HG03432 (cell line): ENCODE measurements at regions not wholly inside any gene's neighbourhood (a gene's known extent, or its start where the extent isn't known, plus 50 kb on each side); places are given as distances from the start of the nearest gene placed in this dataset.
"Not testable (repeated sequence)": the region's sequence is repeated elsewhere in the genome, so short reads cannot be mapped to it uniquely, and the experiment has no call there.

Experiments
- ATAC-seq: cut with Tn5 transposase; IDR thresholded peaks from one replicate; pipeline ENCODE4 v1.9.1; 2021; ENCODE audit warnings: mild to moderate bottlenecking, moderate library complexity; ENCODE audit not compliant: unreplicated experiment

- peak; percentile 40 for ATAC-seq
Observed at GRCh38 chr16:33583702-33584101, 124.3 kb downstream of the TP53TG3F start.

DNA sequence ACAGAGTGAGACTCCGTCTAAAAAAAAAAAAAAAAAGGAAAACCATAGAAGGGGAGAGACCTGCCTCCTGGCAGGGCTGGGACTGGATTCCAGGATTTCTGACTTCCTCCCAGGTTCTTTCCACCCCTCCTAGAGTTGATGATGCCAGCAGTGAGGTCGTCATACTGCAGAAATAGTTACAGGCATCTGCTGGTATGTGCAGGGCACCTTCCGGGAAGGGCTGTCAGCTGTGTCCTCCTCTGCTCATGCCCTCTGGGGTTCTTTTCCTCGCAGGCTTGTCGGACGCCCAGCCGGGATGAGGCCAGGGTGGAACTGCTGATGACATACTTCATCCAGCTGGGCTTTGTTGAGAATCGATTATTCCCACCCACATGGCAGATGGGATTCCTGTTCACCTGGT, 129.2 kb downstream of the TP53TG3F start:
- not testable (repeated sequence) for ATAC-seq

DNA sequence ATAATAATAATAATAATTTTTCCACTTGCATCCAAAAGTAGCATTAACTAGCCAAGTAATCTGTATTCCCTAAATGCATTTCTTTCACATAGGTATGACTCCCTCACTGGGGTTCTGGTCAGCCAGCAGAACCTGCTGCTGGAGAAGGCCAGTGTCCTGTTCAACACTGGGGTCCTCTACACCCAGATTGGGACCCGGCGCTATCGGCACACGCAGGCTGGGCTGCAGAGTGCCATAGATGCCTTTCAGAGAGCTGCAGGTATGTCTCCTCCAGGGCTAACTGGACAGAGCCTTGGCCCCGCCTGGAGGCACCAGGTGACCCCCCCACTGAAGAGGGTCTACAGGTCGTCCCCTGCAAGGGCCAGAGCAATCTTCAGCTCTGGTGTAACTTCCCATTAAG, 133.9 kb downstream of the TP53TG3F start:
- ATAC-seq: not testable (repeated sequence)

GRCh38 chr16:33595074-33595473, 135.7 kb downstream of the TP53TG3F start:
- not testable (repeated sequence) for ATAC-seq

- ATAC-seq: peak; percentile 62
Observed at GRCh38 chr16:33601029-33601428, 141.6 kb downstream of the TP53TG3F start.

GRCh38 chr16:33623535-33624077, 164.2 kb downstream of the TP53TG3F start:
- not testable (repeated sequence) for ATAC-seq

GRCh38 chr16:33628895-33629294, 169.5 kb downstream of the TP53TG3F start:
- not testable (repeated sequence) for ATAC-seq

DNA sequence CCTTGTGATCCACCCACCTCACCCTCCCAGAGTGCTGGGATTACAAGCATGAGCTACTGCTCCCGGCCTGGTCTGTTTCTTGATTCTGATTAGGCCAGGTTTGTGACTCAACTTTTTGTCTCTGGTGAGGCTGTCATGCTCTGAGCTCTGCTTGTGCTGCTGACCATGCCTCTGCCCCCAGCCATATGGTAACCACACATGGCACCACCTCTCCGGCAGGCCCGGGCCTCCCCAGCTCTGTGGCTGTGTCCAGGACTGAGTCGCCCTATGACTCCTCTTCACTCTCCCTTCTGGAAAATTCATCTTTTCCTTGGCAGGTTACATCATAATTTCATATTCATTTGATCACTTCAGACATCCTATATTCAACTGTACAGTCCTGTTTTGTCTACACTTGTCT, 172.3 kb downstream of the TP53TG3F start:
- ATAC-seq: not testable (repeated sequence)

- not testable (repeated sequence) for ATAC-seq
Observed at GRCh38 chr16:33634057-33634456, 174.6 kb downstream of the TP53TG3F start.

- not testable (repeated sequence) for ATAC-seq
Observed at GRCh38 chr16:33636760-33637159, 177.3 kb downstream of the TP53TG3F start.

GRCh38 chr16:33643270-33643669, 183.9 kb downstream of the TP53TG3F start:
- ATAC-seq: peak; percentile 95

DNA sequence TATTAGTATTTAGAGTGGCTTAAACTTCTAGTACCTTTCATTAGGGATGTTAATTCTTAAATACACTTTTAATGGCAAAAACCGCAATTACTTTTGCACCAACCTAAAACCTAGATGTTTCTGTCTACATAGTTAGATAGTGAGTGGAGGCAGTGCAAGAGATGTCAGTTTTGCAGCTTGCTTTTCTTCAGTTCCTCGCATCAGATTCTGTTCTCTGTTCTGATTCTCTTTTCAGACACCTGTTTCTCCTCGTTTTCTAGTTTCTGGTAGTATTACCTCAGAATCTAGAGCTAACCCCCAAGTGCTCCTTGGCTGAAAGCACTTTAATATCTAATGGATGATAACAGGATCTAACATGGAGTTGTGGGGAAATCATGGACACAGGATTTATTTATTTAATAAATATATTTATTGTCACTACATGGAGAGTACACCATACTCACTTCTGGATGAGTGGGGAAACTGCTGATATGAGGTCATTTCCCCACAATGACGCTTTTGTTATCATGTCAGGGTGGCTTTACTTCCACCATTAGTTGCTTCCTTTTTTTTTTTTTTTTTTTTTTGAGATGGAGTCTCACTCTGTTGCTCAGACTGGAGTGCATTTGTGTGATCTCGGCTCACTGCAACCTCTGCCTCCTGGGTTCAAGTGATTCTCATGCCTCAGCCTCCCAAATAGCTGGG, 184.4 kb downstream of the TP53TG3F start:
- peak; percentile 63 for ATAC-seq

DNA sequence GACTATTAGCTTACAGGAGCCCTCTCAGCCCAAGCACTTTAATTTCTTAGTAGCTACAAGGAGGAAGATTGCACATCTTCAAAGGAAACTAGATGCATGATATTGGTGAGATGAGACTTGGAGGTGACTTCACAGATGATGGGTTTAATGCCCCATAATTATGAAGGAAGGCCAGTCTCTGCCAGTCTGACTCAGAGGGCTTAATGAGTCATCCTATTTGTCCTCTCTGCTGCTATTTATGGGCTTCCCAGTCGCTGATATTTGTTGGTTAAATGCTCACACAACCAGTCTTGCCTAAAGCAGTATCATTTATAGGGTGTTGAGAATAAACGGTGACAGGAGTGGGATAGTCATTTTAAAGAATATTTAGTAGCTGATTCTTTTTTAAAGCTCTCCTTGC, 187.0 kb downstream of the TP53TG3F start:
- not testable (repeated sequence) for ATAC-seq

- not testable (repeated sequence) for ATAC-seq
Observed at GRCh38 chr16:33655756-33656155, 196.3 kb downstream of the TP53TG3F start.

DNA sequence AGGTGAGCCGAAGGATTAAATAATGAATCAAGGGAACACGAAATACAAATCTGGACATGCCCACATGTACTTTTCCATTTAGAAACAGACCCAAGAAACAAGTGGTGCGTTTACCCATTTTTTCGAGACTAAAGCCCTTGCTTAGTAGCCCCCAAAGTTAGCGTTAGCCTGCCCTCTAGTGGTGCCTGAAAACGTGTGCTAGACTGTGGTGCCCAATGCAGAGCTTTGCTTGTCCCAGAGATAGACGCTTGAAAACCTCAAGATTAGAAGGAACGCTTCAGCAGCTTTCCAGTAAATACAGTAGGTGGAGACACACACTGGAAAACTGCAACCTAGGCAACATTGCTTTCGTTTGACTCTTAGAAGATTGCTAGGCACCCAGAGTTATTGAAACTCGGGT, 197.0 kb downstream of the TP53TG3F start:
- peak; percentile 75 for ATAC-seq

GRCh38 chr16:33657717-33658116, 198.3 kb downstream of the TP53TG3F start:
- peak; percentile 79 for ATAC-seq

GRCh38 chr16:33680791-33681190, 221.4 kb downstream of the TP53TG3F start:
- not testable (repeated sequence) for ATAC-seq

DNA sequence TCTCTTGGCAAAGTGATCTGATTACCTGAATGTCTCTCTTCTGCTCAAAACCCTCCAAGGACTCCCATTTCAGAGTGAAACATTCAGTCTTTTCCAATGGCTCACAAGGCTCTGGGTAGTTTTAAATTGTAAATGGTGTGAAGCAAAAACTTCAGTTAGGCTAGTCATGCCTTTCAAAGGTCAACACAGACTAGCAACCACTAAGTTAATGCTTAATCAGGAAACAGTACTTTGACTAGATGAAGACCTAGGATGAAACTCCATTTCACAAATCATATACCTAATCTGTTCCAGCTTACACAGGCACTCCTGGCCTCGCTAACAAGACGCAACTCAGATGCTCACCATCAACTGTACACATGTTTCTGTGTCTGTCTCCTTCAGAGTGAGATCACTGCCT, 240.9 kb downstream of the TP53TG3F start:
- ATAC-seq: not testable (repeated sequence)

DNA sequence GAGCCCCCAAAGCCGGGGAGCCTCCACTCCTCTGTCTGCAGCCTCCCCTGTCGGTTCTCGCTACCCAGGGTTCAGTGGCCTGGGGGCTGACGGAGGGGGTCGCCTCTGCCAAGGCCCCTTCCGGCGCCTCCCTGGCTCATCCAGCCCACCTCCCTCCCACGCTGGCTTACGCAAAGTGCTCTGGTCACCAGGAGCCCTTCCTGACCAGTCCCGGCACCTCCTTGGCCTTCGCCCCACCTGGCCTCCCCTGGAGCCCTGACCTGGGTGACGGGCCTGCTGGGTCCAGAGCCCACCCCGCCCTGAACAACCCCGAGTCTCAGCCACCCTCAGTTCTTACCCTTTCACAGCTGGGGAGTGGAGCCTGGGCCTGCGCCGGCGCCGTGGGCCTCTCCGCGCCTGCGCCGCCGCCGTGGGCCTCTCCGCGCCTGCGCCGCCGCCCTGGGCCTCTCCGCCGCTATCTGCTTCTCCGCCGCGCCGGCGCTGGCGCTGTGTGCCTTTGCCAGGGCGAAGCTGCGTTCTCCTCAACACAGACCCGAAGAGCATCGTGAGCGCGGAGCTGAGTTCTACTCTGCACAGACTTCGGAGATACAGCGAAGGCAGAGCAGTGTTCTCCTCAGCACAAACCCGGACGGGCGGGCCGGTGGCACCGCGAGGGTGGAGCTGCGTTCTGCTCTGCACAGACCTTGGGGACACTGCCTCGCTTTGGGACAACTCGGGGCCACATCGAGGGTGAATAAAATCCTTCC, 247.6 kb downstream of the TP53TG3F start:
- not testable (repeated sequence) for ATAC-seq

DNA sequence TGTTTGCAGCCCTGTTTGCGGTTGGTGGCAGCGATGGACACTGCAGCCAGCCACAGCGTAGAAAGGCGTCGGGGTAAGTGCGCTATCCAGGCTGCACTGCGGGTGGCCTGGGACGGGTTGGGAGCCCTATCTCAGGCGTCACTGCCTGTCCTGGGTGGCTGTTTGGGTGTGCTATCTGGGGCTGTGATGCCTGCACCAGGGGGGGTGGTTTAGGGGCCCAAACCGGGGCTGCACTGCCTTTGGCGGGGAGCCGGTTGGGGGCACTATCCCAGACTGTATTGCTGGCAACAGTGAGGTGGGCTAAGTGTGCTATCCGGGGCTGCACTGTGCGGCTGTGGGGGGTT, 248.2 kb downstream of the TP53TG3F start:
- not testable (repeated sequence) for ATAC-seq

DNA sequence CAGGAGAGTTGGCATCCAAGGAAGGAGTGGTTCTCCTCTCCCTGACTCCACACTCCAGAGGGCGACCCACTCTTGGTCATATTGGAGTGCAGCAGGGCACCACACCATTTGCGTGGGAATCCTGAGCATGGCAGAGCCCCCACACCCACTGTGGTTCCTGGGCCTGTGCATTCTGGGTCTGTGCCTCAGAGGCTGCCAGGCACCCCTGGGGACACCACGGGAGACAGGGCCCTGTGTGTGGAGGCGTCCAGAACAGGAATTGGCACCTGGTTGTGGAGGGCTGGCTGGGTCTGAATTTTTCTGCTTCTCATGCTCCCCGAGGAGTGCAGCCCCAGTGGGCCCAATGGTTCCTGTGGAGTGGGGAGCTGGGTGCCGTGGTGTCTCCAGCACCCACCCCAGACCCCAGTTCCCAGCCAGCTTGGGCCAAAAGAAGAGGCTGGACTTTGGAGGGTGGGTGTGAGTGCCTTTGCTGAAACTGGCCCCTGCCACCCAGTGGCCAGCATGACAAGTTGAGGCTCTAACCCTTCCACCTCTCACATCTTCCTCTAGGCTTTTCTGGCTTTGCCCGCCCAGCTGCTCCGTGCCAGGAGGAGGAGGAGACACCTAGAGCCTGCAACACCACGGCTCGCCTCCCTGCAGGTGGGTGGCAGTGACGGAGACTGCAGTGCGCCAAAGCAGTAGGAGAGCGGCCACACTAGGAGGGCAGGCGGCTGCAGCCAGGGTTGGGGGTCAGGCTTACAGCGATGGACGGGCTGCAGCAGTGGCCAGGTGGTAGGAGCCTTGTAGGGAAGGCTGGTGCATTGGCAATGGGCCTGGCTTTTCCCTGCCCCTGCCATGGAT, 250.7 kb downstream of the TP53TG3F start:
- not testable (repeated sequence) for ATAC-seq
